ENCODE measurements at regions not wholly inside any gene's neighbourhood (a gene's known extent, or its start where the extent isn't known, plus 50 kb on each side); places are given as distances from the start of the nearest gene placed in this dataset.

GRCh38 chr6:95365454-95365853 is 211.9 kb upstream of the MANEA start:
- H3K36me3 ChIP-seq, result no peaks in the 10 kb centered on the region
- 55 to 85% methylated on average over 2 of the region's 2 CpGs for WGBS, 2 donors
- intact Hi-C loops (cut with DNase I), result no loop called here
- H3K9me3 ChIP-seq, result no peaks in the 10 kb centered on the region
- no peaks in the 10 kb centered on the region for H3K4me1 ChIP-seq
- TF ChIP-seq POLR2A (IDR thresholded peaks at IDR 0.05), result no peak
- TF ChIP-seq, protein P1, sequence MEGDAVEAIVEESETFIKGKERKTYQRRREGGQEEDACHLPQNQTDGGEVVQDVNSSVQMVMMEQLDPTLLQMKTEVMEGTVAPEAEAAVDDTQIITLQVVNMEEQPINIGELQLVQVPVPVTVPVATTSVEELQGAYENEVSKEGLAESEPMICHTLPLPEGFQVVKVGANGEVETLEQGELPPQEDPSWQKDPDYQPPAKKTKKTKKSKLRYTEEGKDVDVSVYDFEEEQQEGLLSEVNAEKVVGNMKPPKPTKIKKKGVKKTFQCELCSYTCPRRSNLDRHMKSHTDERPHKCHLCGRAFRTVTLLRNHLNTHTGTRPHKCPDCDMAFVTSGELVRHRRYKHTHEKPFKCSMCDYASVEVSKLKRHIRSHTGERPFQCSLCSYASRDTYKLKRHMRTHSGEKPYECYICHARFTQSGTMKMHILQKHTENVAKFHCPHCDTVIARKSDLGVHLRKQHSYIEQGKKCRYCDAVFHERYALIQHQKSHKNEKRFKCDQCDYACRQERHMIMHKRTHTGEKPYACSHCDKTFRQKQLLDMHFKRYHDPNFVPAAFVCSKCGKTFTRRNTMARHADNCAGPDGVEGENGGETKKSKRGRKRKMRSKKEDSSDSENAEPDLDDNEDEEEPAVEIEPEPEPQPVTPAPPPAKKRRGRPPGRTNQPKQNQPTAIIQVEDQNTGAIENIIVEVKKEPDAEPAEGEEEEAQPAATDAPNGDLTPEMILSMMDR (IDR thresholded peaks at IDR 0.05), result no peak
- DNase-seq, result no peak
- no peaks in the 10 kb centered on the region for H3K27me3 ChIP-seq
- no peak overlapping the region for H3K4me3 ChIP-seq (replicated peaks in 1 of 3)
- H3K27ac ChIP-seq, result no peak overlapping the region

GRCh38 chr6:95366414-95366813 is 210.9 kb upstream of the MANEA start:
- no peaks in the 10 kb centered on the region for H3K27me3 ChIP-seq
- no peaks in the 10 kb centered on the region for H3K4me1 ChIP-seq
- no peak overlapping the region for H3K4me3 ChIP-seq (replicated peaks in 1 of 3)
- intact Hi-C loops (cut with DNase I), result no loop called here
- H3K9me3 ChIP-seq, result no peaks in the 10 kb centered on the region
- TF ChIP-seq, protein P1 (IDR thresholded peaks at IDR 0.05), result no peak
- no peak for TF ChIP-seq POLR2A (IDR thresholded peaks at IDR 0.05)
- H3K27ac ChIP-seq, result no peak overlapping the region
- WGBS, 2 donors, result 81 to 83% methylated on average over 4 of the region's 4 CpGs
- H3K36me3 ChIP-seq, result no peaks in the 10 kb centered on the region
- no peak for DNase-seq

DNA sequence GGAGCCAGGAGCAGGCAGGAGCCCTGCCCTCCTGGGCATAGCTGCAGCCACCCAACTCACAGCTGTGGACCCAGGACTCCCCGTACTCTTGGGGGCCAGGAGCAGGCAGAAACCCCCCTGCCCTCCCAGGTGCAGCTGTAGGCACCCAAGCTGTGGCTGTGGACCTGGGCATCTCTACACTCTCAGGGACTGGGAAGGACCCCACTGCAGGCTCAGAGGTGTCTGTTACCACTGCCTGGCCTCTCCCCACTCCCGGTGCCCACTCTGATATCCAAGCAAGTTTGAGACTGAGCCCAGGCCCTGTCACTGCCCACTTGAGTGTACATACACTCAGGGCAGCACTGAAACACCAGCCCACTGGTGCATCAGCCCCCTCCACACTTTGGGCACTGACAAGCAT is 193.5 kb upstream of the MANEA start:
- H3K4me3 ChIP-seq (replicated peaks in 1 of 3), result no peak overlapping the region
- TF ChIP-seq, protein P1 (IDR thresholded peaks at IDR 0.05), result no peak
- no peak for TF ChIP-seq POLR2A (IDR thresholded peaks at IDR 0.05)
- DNase-seq, result no peak
- no peak overlapping the region for H3K27ac ChIP-seq
- 92% methylated on average over 2 of the region's 2 CpGs; no CpG with 5 or more reads in 1 of the 2 donors for whole genome bisulfite sequencing, 2 donors
- H3K27me3 ChIP-seq, result no peaks in the 10 kb centered on the region
- intact Hi-C loops (cut with DNase I), result no loop called here
- no peaks in the 10 kb centered on the region for H3K36me3 ChIP-seq
- no peaks in the 10 kb centered on the region for H3K9me3 ChIP-seq
- H3K4me1 ChIP-seq, result no peaks in the 10 kb centered on the region

GRCh38 chr6:95384988-95385387 is 192.3 kb upstream of the MANEA start:
- Histone ChIP-seq H3K9me3 (no peaks in the 10 kb centered on the region), H3K4me3 (replicated peaks in 1 of 3) (no peak overlapping the region), H3K27me3 (no peaks in the 10 kb centered on the region), H3K4me1 (no peaks in the 10 kb centered on the region), H3K27ac (no peak overlapping the region), H3K36me3 (no peaks in the 10 kb centered on the region)
- intact Hi-C loops (cut with DNase I), result no loop called here
- DNase-seq, result no peak
- TF ChIP-seq, protein P1 (IDR thresholded peaks at IDR 0.05), result no peak
- no peak for TF ChIP-seq POLR2A (IDR thresholded peaks at IDR 0.05)
- WGBS, 2 donors, result 94% methylated on average over 6 to 7 of the region's 7 CpGs

DNA sequence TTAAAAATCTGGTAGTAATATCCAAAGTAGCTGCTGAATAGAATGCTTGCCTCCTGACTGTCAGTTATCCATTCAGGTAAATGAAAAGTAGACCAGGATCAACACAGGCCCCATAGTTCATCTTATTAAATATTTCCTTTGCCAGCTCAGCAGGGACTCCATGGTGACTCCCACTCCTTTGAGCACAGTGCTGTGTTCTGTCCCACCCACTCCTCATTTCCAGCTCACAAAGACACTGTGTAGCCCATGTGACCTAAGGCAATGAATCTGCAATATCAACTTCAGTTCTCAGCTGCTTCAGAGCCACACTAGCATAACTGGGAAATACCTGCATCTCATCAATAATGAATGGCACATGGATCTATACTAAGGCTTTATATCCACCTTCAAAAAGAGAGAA is 189.5 kb upstream of the MANEA start:
- Histone ChIP-seq H3K9me3 (no peaks in the 10 kb centered on the region), H3K4me1 (no peaks in the 10 kb centered on the region), H3K4me3 (replicated peaks in 1 of 3) (no peak overlapping the region), H3K27me3 (no peaks in the 10 kb centered on the region), H3K27ac (no peak overlapping the region), H3K36me3 (no peaks in the 10 kb centered on the region)
- no peak for DNase-seq
- intact Hi-C loops (cut with DNase I), result no loop called here
- TF ChIP-seq POLR2A (IDR thresholded peaks at IDR 0.05), result no peak
- TF ChIP-seq, protein P1 (IDR thresholded peaks at IDR 0.05), result no peak

Measured in thyroid gland (tissue), 4 donors.